ENCODE measurements at regions not wholly inside any gene's neighbourhood (a gene's known extent, or its start where the extent isn't known, plus 50 kb on each side); places are given as distances from the start of the nearest gene placed in this dataset.
A peak's percentile ranks its signal among the peaks of the same experiment; 100 is the strongest.

DNA sequence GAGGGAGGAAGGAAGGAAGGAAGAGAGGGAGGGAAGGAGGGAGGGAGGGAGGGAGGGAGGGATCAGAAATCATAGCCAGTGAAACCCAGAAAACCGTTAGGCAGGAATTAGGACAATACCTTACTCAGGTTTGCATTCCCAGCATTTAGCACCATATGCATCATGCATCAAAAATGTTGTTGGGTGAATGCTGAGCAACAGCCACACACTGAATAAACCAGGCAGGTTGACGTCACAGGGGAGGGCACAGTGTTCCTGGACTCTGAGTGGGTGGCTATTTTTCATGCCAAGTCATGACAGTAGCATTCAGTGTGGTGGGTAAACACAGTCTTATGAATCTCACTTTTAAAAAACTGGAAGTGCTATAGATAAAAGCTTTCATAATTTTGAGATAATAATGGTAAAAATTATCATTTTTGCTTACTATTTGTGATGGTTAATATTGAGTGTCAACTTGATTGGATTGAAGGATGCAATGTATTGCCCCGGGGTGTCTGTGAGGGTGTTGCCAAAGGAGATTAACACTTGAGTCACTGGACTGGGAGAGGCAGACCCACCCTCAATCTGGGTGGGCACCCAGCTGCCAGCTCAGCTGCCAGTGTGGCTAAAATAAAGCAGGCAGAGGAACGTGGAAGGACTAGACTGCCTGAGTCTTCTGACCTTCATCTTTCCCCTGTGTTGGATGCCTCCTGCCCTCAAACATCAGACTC lies 199.1 kb upstream of the PRKCQ start:
- peak; percentile 96 for DNase-seq (ENCODE audit: low read depth)

DNA sequence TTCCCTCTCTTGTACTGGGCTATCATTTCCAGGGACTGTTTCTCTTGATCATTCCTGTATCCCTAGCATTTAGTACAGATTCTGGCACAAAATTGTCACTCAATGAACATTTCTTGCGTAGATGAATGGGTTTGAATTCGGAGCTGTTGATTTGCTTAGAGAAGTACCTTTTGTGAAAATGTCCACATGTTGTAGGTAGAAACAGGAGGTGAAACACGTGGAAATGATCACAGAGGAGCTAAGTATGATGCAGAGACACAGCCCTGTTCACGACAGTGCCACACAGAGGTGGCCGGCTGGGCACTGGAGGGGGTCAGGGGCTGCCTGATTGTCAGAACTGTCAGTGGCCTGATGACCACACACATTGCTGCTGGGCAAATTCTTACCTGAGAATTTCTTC lies 196.1 kb upstream of the PRKCQ start:
- DNase-seq (ENCODE audit: low read depth), result no peak

DNA sequence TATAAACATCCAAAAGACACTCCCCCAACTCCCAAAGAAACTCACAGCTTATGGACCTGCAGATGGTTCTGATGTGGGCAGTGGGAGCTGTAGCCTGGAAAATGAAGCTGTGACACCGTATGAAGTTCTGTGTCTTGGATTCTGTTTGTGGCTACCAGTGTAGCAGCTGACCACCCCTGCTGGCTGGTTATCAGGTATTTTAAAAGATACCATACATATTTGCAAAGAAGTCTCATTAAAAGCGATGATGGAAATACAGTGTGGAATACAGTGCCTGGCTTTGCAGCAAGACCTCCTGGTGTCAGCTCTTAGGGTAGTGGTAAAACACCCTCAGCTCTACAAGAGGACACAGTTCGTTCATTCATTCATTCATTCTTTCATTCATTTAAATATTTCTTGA lies 194.3 kb upstream of the PRKCQ start:
- no peak for DNase-seq (ENCODE audit: low read depth)

DNA sequence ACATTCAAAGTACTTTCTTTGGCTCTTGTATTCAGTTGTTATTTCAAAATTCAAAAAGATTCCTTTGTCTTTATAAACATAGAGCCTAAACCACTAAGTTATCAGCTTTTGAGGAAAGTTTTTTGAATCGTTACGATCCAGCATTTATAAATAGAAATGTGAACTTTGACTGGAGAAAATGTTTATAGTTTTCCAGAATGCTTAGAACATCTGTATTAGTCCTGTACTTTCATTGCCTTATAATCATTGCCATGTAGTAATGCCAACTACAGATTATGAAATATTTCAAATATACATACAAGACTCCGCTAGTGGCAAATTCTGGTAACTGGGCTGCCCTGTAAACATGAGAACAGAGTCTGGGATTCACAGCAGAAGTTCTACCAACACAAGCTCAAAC lies 191.3 kb upstream of the PRKCQ start:
- DNase-seq (ENCODE audit: low read depth), result no peak

DNA sequence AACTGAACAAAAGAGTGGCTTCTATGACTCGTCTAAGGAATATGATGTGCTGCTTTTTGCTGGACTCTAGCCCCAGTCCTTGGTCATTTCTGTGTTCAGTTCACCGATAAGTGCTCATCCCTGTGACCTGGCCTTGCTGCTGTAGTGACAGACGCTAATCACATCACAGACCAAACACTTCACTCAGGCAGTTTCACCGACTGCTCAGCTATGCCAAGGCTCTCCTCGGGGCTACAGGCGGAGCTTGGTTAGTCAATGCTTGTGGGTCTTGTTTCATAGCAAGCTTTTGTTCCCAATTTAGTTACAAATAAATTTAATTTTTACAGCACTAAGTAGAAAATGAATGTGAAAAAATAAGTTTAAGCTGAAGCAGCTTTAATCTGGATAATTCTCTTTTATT lies 190.8 kb upstream of the PRKCQ start:
- DNase-seq (ENCODE audit: low read depth), result no peak

DNA sequence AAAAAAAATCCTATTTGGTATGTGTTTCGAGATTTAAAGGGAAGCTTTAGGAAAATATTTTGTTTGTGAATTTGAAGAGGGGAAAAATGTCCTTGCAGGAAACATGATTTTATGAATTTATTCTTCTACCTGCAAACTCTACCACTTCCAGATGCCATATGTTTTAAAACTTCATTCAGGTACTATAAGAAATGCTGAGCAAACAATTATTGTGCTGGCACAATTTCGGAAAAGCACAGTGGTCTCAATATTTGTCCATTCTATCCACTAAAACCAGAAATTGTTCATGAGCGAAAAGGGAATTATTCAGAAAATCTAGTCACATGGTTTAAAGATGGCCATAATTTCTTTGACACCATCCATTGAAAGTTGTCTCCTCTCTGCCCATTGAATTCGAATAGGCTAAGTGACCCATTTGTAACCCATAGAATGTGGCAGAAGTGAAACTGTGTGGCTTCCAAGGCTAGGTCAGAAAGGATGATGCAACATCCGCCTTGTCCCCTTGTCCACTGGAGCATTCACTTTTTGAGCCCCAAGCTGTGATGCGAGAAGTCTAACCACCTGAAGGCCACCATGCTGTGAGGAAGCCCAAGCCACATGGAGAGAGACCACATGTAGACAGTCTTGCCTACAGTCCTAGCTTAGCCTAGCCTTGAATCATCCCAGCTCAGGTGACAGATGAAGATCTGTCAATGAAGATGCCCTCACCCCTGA lies 189.8 kb upstream of the PRKCQ start:
- no peak for DNase-seq (ENCODE audit: low read depth)

DNA sequence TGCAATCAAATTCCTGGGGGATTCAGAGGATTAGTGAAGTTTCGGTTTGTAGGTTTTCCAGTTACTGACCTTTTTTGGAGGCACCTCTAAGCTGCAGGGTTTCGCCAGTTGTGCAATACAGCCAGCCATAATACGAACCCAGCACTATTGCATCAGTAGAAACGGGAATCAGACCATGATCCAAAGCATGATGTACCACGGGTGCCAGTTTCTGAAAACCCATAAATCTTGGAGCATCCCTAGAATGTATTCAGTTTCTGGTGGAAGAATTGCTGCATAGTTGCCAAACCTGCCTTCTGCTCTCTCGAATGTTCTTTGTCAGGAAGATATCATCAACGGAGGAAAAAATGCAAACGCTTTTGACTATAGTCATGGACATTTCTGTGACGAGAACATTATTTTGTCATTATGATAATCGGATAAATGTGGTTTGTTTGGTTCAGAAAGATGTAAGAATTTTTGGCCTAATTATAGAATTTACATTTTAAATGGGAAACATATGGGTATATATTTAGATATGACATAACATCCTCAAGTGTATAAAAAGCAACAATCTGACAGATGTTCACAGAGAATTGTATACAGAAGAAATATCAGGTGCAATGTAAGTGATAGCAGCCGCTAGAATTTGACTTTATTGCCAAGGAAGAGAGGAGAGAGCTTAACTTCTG lies 186.2 kb upstream of the PRKCQ start:
- no peak for DNase-seq (ENCODE audit: low read depth)

DNA sequence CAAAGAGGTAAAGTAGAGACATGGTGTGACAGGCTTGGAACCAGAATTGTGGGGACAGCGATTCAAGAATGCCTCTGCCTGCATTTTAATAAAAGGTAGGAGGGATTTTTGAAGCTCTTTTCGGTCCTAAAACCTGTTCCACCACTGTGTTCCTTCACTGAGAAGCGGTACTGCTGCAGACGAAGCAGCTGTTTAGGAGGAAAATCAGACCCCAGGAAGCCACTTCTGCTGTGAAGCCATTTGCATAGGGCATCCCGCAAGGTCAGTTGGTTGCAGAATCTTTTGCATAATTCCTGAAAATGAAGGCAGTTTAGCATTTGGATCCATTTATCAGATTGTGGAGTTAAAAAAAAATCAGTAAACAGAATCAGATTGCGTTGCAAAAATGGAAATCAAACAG lies 183.3 kb upstream of the PRKCQ start:
- no peak for DNase-seq (ENCODE audit: low read depth)

DNA sequence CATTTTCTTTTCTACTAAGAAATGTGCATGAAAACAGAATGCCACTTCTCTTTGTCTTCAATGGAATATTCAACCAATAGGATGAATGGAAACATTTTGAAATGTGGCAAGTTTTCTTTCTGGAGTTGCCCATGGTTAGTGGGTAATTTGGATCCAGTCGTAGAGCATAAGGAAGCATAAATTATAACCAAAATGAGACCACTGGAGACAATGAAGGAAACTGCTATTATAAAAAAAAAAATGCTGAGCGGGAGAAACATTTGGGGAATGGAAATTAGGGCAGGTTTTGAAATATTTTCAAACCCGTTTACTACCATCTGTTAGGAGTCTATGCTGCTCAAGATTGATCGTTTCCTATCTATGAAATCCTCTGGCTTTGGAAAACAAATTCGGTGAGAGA lies 182.9 kb upstream of the PRKCQ start:
- DNase-seq (ENCODE audit: low read depth), result no peak

DNA sequence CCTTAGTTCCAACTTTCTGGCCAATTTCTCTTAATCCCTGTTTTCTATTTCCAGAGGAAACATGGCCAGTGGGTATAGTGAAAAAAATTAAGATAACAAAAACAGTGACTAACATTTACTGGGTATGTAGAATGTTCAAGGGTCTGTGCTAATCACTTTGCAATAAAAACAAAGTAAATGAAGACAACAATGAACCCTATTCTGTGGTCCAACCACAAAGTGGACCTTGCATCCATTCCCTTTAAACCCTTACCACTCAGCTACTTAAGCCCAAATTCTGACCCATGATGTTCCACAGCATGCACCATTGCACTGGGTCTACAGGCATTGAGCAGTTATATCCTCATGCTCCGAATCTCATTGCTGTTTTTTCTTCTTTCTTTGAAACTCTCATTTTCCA lies 179.9 kb upstream of the PRKCQ start:
- DNase-seq (ENCODE audit: low read depth), result no peak

DNA sequence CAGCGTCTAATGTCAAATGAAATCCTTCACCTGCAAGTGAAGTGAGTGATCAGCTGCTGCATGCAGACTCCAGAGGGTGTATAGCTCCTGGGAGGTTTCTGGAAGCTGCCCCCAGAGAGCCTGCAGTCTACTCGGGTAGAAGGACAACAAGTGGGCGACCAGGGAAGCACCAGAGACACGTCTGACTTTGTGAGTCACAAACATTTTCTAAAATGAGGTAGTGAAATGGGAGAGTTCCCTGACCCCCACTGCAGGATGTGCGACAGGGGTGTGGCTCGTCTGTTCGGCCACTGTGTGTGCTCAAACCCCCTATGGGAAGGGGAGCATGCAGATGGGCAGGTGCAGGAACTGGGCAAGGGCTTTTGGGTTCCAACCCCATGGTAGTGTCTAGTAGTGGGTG lies 177.1 kb upstream of the PRKCQ start:
- no peak for DNase-seq (ENCODE audit: low read depth)

DNA sequence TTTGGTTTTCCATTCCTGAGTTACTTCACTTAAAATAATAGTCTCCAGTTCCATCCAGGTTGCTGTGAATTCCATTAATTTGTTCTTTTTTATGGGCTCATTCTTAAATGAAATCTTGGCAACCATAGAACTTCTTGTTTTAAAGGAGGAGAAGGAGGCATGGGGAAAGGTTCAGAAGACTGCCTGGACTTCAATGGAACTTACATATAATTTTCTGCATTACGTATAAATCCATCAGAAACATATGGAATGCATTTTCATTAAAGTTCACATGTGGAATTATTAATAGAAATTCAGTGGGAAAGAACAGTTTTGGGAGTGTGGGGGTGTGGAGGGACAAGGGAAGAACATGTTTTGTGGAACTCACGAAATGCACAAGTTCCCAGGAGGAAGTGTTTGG lies 176.6 kb upstream of the PRKCQ start:
- DNase-seq (ENCODE audit: low read depth), result no peak

DNA sequence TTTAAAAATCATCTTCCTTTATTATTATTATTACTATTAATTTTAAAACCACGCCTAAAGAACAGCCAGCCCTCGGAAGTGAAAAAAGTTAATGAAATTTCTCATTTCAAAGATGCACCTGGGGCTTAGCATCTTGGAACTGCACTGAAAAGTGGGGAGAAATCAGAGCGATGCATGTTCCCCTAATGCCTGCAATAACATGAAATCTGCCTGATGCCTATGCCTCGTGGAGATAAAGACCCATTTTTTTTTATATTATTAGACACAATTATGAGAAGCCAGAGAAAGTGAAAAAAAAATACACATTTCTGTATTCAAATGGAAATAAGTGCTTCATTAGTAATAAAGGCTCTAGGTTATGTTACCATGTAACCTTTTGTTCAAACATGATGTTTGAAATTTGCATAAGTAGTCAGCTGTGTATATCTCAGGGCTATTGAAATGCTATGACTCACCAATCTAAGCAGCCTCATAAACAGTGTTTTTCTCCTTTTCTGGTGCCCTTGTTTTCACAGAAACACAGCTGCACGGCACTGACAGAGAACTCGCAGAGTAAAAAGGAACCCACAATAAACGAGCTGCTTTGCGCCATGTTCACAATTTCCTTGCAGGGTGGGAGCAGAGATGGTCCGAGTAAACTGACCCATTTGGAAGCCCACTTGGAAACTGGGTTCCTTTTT lies 175.8 kb upstream of the PRKCQ start:
- DNase-seq (ENCODE audit: low read depth), result no peak

DNA sequence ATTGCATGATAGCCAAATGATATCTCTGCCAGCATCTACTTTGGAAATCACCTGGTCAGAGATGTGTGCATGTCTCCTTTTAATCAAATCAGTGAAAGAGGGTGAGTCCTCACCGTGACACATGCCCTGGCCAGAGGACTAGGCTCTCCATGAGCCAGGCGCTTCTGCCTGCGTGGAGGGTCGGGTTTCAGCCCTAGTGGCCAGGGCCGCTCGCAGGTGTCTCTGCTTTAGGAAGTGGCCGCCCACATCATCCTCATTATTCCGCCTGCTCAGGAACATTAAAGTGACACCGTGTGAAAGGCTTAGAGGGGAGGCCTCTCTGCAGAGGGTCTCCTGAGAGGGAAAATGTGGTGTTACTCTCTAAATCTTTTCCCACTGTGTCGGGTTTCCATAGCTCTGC lies 173.6 kb upstream of the PRKCQ start:
- no peak for DNase-seq (ENCODE audit: low read depth)

DNA sequence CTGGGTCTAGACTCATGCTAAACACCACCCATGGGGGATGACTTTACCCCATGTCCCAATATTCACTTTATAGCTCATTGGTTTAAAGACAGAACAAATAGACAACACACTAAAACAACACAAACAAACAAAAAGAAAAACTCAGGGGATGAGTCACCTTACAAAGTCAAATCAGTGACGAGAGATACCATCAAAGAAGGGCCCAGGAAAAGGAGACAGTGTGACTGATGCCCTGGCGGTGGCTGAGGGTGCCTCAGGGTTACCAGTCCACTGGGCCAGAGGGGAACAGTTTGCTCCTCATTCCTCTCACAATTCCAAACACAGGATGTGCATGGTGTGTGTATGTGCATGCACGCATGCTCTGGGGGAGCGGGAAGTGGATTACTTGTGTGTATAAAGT lies 171.3 kb upstream of the PRKCQ start:
- DNase-seq (ENCODE audit: low read depth), result no peak

DNA sequence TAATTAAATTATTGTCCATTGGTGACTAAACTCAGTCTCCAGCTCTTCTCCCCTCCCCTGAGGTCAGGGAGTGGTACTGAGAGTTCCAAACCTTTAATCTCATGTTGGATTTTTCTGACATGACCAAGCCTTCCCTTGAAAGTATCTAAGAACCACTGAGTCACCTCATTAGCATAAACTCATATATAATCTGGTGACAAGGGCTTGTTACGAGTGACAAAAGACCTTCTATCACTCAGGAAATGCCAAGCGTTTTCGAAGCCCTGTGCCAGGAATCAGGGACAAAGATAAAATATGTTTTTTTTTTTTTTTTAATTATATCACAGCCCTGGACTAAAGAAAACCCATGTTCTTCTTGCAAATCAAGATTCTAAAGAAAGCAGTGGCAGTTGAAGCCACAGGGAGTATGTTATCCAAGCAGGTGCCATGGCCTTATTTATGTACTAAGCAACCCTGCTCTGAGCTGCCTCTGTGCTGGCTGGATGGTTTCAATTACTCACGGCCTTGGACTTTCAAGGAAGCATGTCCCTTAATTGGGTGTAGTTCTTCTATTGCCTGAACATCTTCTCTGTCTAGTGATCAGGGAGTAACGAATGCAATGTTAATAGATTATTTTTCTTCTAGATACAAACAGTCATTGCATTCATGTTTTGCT lies 169.0 kb upstream of the PRKCQ start:
- peak; percentile 80 for DNase-seq (ENCODE audit: low read depth)

DNA sequence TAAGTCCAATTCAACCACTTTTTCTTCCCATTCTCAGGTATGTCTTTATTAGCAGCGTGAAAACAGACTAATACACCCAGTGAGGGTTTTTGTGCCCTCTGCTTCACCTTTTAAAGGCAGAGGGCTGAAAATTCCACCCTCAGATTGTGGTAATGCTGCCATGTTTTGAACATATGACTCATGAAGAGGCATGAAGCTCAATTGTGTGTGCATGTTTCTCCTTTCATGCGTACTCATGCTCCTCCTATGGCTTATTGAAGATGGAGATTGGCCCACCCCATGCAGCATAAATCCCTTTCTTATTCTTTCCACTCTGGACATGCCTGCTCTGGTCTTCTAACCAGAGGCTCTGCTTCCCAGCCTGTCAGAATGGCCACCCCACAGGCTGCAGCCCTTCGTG lies 168.0 kb upstream of the PRKCQ start:
- DNase-seq (ENCODE audit: low read depth), result peak; percentile 17

DNA sequence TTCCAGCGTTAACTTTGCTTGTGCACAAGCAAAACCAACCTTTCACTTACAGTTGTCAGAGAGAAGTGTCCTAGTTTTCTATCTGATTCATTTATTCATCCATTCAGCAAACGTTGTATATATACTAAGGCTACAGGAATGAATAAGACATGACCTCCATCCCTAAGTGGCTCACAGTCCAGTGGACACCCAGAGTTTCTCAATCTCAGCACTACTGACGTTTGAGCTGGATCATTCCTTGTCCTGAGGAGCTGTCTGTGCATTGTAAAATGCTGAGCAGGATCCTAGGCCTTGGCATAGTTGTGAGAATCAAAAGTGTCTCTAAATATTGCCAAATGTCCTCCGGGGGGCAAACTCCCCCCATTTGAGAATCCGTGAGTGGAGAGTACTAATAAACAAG lies 166.7 kb upstream of the PRKCQ start:
- DNase-seq (ENCODE audit: low read depth), result no peak

DNA sequence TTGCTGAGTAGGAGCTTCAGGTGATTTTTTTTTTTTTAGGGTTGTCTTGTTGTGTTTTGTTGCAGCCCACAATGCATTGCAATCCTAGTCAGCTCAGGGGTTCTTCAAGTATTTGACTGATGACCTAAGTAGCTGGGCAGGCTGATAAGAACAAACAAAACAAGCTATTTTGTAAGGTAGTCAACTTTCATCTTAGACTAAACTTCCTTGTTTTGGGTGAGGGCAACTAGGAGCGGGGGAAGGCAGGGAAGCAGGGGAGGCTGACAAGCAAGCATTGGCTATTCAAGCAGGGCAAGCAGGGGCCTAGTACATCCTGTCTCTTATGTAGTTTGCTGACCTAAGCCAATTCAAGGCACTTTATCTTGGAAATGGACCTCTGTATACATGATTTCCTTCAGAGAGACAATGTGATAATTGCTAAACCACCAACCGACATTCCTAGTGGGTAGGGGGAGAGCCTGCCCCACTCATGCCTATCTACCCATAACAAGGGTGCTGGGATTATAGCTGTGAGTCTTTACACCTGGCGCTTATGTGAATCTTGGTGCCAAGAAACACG lies 163.3 kb upstream of the PRKCQ start:
- no peak for DNase-seq (ENCODE audit: low read depth)

DNA sequence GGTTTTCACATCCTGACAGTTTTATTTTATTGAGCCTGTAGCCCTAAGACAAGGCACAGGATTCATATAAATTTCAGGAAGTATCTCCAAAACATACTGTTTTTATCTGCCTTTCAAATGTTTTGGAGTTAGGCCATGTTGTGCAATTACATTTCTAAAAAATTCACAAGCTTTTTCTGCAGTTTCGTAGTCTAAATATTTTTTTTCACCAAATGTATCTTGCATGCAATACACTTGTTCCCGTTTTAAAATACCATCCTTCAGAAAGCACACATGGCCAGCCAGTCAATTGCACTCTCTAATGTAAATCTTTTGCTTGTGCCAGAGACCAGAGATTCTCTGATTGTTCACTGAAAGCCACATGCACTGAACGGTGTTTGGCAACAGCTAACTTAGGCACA lies 161.5 kb upstream of the PRKCQ start:
- no peak for DNase-seq (ENCODE audit: low read depth)

DNA sequence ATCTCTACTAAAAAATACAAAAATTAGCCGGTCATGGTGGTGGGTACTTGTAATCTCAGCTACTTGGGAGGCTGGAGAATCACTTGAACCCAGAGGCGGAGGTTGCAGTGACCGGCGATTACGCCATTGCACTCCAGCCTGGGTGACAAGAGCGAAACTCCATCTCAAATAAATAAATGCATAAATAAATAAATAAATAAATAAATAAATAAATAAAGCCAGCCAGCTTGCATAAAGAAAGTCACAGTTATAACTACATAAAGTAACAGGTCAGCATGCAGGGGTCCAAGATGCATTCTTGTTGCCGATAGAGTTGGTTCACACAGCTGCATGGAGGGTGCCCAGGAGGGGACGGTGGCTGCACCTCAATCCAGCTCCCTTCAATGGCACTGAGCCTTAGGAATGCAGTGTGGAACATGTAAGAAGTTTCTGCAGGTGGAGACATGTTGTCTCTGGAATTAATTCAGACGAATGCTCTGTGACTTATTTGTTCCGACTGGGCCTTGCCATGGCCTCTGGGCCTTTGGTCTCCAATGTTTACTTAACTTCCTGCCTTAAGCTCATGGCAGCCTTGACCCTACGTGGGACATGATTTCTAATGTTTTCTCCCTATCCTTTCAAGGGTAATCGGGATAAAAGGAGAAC lies 159.6 kb upstream of the PRKCQ start:
- DNase-seq (ENCODE audit: low read depth), result no peak

Measured in HT1080 (cell line).